GM19395 (cell line): ENCODE measurements at regions not wholly inside any gene's neighbourhood (a gene's known extent, or its start where the extent isn't known, plus 50 kb on each side); places are given as distances from the start of the nearest gene placed in this dataset.

Experiments used
- ATAC-seq: cut with Tn5 transposase; IDR thresholded peaks from one replicate; pipeline ENCODE4 v1.9.1; 2021; ENCODE audit warnings: mild to moderate bottlenecking, moderate library complexity; ENCODE audit not compliant: unreplicated experiment

DNA sequence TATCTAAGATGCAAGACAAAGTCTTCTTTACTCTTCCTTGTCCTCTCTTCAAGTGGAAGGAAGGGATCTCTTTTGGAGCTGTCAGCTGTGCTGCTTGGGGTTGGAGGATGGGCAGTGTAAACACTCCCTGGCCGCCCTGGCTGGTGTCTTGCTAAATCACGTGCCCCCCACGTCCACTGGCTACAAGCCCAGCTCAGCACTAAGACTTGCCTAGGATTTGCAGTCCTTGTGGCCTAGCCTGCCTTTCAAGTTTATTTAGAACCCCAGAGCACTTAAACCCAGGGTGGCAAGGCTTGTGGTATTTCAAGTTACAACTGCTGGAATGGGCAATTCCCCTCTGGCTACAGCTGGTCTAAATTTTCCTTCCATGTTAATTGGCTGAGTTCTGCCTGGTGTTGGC lies 272.4 kb upstream of the MYO3A start:
- no peak for ATAC-seq

DNA sequence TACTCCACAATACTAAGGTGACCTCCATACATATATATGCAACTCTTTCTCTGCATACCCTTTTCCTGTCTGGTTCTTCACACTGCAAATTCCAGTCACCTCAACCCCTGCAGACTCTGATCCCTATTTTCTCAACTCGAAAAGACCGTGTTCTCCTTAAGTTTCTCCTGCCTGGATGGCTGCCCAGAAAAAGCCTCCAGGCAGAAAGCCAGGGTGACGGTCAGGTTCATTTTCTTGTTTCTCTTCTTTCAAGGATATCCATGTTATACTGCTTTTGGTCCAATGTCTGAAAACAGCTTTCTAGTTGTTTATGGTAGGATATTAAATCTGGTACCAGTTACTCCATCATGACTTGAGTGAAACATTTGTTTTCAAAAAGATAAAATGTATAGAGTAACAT lies 267.8 kb upstream of the MYO3A start:
- ATAC-seq = no peak

DNA sequence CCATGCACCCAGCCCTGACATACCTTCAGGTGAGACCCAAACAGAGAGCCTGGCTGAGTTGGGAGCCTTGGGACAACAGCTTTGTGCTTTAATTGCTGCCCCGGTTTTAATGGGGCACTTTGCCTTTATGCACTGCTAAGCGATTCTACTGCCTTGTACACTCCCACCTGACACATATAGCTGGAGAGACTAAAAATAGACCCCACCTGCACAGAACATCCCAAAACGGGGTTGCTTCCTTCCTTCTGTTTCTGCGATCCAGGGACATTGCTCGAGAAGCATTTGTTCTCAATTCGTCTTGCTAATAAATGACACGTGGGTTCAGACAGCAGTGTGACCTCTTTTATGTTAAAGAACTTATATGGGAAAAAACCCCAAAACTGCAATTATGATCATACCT lies 258.8 kb upstream of the MYO3A start:
- no peak for ATAC-seq

DNA sequence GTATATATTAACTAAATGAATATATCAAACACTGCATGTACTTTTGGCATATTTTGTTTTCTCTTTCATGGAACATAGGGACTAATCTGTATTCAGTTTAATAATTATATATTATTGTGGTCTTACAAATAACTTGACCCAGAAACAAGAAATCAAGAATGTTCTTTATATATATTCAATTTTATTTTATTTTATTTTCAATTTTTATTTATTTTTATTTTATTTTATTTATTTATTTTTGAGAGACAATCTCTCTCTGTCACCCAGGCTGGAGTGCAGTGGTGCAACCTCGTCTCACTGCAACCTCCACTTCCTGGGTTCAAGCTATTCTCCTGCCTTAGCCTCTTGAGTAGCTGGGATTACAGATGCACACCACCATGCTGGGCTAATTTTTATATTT lies 258.4 kb upstream of the MYO3A start:
- no peak for ATAC-seq

DNA sequence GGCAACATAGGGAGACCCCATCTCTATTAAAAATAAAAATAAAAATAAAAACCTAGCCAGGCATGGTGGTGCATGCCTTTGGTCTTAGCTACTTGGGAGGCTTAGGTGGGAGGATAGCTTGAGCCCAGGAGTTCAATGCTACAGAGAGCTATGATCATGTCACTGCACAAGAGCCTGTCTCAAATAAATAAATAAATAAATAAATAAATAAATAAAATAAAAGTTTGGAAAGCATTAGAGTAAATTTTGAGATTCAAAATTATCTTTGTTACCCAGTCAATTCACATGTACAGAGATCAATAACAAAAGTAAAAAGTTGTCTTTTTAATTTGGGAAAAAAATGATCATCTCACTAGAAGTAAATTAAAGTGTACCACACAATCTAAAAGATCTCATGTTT lies 255.8 kb upstream of the MYO3A start:
- ATAC-seq = no peak

DNA sequence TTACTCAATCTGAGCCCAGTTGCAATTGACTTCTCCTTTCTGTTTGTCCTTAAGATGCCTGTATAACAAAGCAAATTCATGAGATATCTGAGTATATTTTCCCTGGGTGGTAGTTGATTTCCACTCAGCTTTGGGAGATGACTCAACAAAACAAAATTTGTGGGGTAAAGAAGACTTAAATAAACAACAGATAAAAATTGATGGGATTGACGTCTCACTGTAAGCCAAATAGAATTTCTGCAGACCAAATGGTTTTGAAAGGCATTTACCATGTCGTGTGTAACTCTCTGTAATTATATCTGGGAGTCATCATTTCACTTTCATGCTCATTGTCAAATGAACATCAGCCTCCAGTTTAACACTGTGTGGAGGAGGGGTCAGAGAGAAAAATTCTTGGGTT lies 255.4 kb upstream of the MYO3A start:
- ATAC-seq = no peak

DNA sequence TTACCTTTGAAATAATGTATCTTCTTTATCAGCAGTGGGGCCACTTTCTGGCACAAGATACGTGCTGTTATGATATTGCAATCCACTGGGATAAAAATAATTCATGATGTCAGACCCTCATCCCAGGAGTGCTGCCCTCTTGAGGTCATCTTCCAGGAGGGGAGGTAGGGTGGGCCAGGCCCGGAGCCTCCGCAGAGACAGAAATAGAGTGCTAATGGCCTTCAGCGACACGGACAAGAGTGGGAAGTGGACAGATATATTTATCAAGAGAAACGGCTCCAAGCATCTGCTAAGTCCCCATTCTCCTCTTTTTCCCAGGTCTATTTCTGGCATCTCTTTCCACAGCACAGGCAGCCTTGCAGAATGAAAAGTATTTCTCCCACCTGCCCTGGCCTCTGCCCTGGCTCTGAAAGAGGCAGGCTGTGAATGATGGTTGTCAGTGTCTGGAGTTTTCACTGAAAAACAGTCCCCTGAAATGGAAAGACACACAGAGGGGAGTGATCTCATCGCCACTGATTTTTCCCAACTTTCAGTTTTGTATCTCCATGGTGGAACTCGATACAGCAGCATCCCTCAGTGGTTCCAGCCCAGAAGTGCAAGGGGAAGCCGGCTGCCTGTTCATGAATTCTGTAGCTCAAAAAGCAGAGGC lies 251.7 kb upstream of the MYO3A start:
- no peak for ATAC-seq

DNA sequence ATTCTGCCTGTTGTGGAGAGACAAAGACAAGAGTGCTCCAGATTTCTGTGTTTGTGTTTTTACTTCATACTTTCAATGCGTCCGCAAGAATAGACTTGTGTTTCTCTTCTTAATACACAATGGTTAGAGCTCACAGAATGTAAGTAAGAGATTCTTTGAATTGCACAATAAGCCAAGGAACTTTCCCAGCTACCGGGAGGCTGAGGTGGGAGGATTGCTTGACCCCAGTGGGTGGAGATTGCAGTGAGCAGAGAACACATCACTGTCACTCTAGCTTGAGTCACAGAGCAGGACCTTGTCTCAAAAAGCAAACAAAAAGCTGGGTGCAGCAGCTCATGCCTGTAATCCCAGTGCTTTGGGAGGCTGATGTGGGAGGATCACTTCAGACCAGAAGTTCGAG lies 250.7 kb upstream of the MYO3A start:
- no peak for ATAC-seq

DNA sequence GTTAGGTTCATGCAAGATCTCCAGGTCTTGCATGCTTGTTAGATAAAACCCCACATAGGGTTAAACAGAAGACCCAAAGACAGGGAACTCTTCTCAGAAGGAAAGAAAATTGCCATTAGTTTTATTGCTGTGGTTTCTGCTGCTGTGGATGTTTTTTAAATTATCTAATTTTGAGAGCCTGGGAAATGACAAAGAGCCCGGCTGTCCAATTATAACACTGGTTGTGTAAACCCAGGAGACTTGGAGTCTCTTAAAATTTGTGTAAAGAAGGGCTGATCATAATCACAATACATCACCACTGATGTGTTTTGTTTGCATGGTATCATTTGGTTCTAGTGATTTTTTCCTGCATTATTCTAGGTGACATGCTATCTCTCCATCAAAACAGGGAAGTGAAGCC lies 246.5 kb upstream of the MYO3A start:
- no peak for ATAC-seq

DNA sequence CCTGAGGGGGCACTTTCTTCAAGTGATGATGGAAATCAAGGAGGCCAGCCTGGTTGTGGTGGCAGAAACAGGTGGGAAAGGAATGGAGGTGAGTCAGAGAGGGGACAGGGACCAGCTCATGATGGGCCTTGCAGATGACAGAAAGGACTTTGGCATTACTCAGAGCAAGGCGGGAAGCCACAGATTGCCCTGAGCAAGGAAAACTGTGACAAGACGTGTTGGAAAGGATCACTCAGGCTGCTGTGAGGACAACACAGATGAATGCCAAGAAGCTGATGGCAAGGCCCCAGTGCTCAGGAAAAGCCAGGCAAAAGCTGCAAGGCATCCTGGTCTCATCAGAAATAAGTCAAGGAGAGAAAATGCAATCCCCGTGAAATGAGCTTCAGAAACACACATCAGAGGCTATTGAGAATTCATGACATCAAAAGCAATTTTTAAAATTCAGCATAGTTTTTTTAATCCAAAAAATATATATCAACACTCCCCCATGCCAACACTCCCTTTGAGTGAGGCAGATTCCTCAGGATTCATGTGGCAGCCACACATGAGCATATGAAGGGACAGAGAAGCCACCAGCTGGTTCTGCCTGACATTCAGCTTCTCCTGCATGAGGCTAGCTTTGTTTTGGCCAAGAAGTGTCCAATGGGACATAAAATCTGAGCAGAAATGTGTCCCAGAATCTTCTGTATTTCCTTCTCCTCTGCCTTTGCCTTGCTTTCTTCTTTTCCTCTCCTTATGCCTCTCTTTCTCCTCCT lies 244.5 kb upstream of the MYO3A start:
- ATAC-seq = no peak

DNA sequence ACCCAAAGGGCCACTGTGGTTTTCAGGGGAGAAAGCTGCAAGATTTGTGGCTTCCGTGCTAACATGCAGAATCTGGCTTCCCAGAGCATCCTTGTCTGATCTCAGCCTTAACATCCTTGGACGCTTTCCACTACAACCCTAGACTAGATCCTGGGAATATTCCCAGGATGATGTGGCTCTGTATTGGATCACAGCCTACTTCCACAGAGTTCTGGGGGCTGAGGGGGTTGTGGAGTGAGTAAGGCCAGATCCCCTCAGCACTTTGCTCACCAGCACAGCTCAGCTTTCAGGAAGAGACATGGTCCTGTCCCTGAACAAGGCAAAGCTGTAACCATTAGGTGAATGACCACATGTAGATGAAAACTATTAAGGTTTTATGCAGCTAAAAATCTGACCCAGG lies 241.3 kb upstream of the MYO3A start:
- no peak for ATAC-seq

DNA sequence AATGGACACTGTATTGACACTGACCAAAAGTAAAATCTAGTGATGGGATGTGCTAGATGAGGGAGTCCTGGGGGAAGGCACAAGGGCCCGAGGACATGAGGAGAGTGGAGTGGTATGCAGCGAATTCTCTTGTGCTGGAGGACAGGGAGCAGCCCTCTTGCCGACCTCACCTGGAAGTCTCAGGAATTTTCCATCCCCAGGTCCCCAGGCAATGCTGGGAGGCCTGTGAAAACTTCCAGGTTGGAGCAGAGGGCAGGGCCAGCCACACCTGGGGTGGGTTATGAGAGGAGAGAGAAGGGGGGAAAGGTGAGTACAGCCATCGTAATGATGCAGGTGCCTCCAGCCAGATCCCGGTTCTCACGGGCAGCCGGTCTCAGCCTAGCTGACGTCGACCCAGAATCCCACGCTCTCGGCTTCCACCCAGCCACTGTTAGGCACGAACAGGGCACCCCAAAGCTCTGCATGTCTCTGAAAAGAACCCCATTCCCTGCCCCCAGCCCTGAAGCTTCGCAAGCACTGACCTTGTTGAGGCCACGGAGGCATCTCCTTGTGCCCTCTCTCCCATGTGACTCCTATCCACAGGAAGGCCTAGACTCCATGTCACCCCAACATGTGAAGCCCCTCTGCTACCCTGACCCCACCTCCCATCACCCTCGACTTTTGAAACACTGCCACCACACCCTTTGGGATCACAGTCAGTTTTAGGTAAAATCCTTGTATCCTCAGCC lies 239.7 kb upstream of the MYO3A start:
- ATAC-seq = no peak

DNA sequence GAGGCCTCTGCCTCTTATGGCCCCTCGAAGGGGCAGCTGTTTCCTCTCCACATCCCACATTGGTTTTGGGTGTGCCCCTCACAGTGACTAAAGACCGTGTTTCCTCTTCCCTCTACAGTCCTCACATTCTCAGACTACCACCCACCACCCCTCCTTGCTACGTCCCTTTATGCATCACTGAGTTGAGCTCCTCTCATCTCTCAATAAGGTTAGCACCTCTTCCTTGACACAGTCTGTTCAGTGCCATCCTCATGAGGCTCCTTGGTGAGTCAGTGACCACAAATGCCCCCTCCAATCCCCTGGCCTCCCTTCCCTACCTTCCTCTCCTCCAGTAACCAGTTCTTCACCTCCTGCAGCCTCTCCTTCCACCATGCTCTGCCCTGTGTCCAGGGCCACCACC lies 239.1 kb upstream of the MYO3A start:
- ATAC-seq = no peak

DNA sequence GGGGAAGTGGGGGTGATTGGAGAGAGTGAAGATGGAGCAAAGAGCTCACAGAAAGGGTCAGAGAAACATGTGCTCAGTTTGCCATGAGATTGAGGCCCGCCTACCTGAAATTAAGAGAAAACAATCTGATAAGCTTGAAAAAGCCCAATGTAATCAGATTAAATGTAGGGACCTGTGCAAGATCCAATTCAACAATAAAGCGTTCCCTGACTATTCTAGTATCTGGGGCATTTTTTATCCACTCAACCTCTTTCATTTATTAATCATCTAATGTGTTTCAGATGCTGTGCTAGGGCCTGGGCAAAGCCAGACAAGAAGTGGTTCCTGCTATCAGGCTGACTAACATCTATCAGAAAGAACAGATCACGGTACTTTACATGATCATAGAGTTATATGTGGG lies 238.4 kb upstream of the MYO3A start:
- no peak for ATAC-seq

DNA sequence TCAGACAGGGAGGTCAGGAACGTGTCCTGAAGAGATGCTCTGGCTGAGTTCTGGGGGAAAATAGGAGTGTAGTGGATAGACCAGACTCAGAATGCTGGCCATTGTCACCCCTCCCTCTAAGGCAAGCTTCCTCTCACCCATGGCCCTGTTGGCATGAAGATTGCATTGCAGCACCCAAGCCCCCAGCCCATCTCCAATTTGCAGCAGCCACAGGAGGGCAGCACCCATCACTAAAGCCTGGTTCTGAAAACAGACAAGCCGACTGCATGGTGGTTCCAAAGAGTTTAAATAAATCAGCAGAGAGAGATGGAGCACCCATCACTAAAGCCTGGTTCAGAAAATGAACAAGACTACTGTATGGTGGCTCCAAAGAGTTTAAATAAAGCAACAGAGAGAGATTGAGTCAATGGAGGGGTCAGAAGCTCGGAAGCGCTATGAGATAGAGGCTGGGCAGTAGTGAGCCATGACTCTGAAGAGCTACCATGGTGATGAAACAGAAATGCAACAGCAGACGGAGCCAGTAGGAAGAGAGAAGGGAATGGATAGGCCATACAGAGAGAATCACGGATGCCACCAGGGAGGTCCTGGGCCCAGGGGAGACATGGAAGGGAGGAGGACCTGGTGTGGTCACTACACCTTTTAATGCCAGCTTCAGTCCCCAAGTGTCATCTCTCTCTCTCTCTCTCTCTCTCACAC lies 237.9 kb upstream of the MYO3A start:
- ATAC-seq = no peak

DNA sequence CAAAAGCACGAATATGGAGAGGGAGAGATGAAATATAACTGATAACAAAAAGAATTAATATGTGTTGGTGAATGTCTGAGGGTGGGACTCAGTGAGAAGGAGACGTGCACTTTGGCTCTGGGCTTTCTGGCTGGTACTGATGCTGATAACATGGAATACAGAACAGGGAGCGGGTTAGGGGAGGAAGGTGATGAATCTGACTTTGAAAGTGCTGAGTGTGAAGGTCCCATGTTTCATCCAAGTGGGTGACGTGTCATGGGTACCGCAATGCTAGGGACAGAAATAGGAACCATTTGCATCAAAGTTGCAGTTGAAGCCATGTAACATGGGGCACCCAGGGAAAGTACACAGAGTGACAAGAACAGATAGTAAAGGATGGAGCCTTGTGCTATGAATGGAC lies 236.6 kb upstream of the MYO3A start:
- no peak for ATAC-seq

DNA sequence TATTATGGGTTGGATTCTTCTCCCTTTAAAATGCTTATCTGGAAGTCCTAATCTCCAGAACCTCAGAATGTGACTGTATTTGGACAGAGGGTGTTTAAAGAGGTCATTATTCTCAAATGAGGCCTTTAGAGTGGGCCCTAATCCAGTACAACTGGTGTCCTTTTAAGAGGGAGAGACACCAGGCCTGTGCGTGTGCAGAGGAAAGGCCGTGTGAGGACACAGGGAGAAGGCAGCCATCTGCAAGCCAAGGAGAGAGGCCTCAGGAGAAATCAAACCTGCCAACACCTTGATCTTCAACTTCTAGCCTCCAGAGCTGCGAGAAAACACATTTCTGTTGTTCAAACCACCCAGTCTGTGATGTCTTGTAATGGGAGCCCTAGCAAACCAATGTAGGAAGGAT lies 235.4 kb upstream of the MYO3A start:
- no peak for ATAC-seq

DNA sequence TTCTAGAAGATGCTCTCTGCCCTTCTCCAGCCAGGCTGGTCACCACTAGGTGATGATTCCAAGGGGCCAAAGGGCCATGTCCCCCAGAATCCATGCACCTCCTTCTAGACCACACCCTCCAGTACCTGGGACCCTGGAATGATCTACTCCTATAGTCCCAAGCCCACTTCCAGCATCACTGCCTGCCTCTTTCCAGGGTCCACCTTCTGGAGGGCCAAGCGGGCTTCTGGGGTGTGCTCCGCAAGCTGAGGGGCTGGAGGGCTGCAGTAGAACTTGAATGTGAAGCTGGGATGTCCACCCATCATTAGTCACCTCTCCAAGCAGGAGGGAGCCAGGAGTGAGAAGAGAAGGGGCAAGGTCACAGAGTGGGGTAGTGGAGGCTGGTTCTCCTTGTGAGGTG lies 234.4 kb upstream of the MYO3A start:
- ATAC-seq = no peak

DNA sequence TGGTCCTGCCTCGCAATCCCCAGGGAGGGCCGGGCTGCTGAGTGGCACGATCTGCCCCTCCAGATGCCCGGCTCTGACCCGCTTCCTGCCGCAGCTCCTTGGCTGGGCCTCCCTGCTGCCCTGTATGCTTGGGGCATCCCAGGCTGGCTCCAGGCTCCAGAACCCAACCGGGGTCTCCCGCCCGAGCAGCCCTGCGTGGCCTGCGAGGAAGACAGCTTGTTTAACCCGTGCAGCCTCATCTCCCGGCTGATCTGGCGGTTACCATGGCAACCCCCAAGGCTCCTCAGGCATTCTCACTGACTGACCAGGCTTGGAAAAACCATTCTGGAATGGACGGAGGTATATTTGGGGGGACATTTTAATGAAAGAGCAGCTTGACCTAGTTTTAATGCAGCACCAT lies 232.4 kb upstream of the MYO3A start:
- no peak for ATAC-seq

DNA sequence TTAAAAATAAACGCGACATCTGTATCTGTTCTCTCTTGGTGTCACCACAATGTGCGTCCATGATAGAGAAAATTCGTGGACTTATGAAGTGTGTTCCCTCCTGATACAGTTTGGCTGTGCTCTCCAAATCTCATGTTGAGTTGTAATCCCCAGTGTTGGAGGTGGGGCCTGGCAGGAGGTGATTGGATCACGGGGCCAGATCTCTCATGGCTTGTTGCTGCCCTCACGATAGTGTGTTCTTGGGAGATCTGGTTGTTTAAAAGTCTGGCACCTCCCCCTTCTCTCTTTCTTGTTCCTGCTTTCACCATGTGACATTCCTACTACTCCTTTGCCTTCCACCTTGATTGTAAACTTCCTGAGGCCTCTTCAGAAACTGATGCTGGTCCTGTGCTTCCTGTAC lies 229.4 kb upstream of the MYO3A start:
- ATAC-seq = no peak

DNA sequence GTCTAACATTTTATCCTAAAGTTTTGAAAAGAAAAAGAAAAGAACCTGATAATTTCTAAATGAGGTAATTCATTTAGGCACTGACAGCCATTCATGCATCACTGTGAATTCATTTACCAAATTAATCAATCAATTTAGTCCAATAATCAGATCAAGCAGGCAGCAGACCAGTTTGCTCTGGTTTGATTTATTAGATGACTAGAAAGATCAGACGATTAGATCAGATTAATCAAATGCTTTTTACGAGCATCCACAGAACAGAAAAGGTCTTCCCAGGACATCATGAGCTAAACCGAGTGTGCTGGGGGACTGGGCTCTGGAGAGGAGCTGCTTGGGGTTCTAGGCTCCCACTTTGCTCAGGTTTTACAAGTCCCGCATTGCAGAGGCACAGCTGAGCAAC lies 226.5 kb upstream of the MYO3A start:
- no peak for ATAC-seq
